PC-3 (cell line): ENCODE measurements at regions not wholly inside any gene's neighbourhood (a gene's known extent, or its start where the extent isn't known, plus 50 kb on each side); places are given as distances from the start of the nearest gene placed in this dataset.

Experiments used
- EZH2 ChIP-seq: fragments of 300-600 bp; sonication (generic); IDR thresholded peaks from one replicate; pipeline ENCODE4 v1.6.1; 2017; ENCODE audit warnings: antibody characterized with exemption, mild to moderate bottlenecking, low read length; ENCODE audit not compliant: unreplicated experiment
- TF ChIP-seq, protein P1 (sequence below): fragments of 300-600 bp; sonication (generic); conservative IDR thresholded peaks from 2 replicates; pipeline ENCODE4 v1.5.1; 2017; ENCODE audit warnings: antibody characterized with exemption, low read depth, mild to moderate bottlenecking, low read length

DNA sequence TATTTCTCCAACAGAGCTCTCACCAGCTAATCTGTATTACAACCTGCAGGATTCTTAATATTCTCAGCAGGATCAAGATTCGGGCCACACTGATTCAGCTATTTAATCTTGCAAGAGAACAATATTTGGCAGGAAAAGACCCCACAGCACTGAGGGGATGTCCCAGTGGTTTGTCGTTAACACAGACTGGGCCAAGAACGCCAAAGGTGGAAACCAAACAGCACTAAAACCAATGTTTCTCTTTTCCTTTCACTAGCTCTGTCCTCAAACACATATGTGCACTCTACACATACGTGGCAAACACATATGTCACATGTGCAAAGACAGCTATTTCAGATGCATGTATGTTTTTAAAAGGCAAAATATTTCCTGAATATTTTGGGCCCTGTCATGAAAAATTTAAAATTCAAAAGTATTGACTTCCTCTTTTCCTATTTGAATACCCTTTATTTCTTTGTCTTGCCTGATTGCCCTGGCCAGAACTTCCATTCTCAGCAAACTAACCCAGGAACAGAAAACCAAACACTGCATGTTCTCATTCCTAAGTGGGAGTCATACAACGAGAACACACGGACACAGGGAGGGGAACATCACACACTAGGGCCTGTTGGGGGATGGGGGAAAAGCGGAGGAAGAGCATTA, 51.7 kb upstream of the NEBL start:
- TF ChIP-seq, protein P1, sequence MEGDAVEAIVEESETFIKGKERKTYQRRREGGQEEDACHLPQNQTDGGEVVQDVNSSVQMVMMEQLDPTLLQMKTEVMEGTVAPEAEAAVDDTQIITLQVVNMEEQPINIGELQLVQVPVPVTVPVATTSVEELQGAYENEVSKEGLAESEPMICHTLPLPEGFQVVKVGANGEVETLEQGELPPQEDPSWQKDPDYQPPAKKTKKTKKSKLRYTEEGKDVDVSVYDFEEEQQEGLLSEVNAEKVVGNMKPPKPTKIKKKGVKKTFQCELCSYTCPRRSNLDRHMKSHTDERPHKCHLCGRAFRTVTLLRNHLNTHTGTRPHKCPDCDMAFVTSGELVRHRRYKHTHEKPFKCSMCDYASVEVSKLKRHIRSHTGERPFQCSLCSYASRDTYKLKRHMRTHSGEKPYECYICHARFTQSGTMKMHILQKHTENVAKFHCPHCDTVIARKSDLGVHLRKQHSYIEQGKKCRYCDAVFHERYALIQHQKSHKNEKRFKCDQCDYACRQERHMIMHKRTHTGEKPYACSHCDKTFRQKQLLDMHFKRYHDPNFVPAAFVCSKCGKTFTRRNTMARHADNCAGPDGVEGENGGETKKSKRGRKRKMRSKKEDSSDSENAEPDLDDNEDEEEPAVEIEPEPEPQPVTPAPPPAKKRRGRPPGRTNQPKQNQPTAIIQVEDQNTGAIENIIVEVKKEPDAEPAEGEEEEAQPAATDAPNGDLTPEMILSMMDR: no peak
- TF ChIP-seq EZH2: no peak
